Mesenchymal stem cell (in vitro differentiated cells and primary cell): ENCODE measurements at regions not wholly inside any gene's neighbourhood (a gene's known extent, or its start where the extent isn't known, plus 50 kb on each side); places are given as distances from the start of the nearest gene placed in this dataset.

ENCODE experiments used
- DNase-seq: peaks from one replicate; pipeline ENCODE4 v3.0.0-alpha.2; 2013
- H2AFZ ChIP-seq: one replicate; pipeline ENCODE4 v1.6.1; 2013; ENCODE audit warnings: low read depth, mild to moderate bottlenecking, control low read depth, inconsistent platforms, low read length, moderate library complexity
- H2AK5ac ChIP-seq: 2 replicates; pipeline ENCODE4 v1.6.1; 2013; ENCODE audit warnings: low read length, moderate library complexity, mild to moderate bottlenecking, inconsistent platforms; ENCODE audit not compliant: severe bottlenecking
- H2BK120ac ChIP-seq: one replicate; pipeline ENCODE4 v1.6.1; 2013; ENCODE audit warnings: low read depth, mild to moderate bottlenecking, inconsistent platforms, low read length, moderate library complexity
- H2BK12ac ChIP-seq, 2 experiments: one replicate each; pipeline ENCODE4 v1.6.1; 2013; ENCODE audit warnings: inconsistent platforms in 2 of 2, low read length in 2 of 2, mild to moderate bottlenecking in 2 of 2, moderate library complexity in 2 of 2, control low read depth in 1 of 2
- H2BK15ac ChIP-seq: one replicate; pipeline ENCODE4 v1.6.1; 2013; ENCODE audit warnings: mild to moderate bottlenecking, low read depth, inconsistent platforms; ENCODE audit not compliant: poor library complexity, severe bottlenecking
- H2BK5ac ChIP-seq: 2 replicates; pipeline ENCODE4 v1.6.1; 2013; ENCODE audit warnings: low read depth, mild to moderate bottlenecking, low read length, control low read depth, inconsistent platforms; ENCODE audit not compliant: poor library complexity, severe bottlenecking
- H3K14ac ChIP-seq, 2 experiments: one replicate each; pipeline ENCODE4 v1.6.1; 2013; ENCODE audit warnings: inconsistent platforms in 2 of 2, low read length in 2 of 2, control low read depth in 1 of 2, mild to moderate bottlenecking in 1 of 2, moderate library complexity in 1 of 2
- H3K18ac ChIP-seq, 2 experiments: one replicate each; pipeline ENCODE4 v1.6.1; 2013; ENCODE audit warnings: inconsistent platforms in 2 of 2, low read length in 2 of 2, control low read depth in 1 of 2, low read depth in 1 of 2, mild to moderate bottlenecking in 1 of 2
- H3K23ac ChIP-seq, 2 experiments: one replicate each; pipeline ENCODE4 v1.6.1; 2013; ENCODE audit warnings: inconsistent platforms in 2 of 2, low read length in 2 of 2, mild to moderate bottlenecking in 2 of 2, moderate library complexity in 2 of 2, control low read depth in 1 of 2
- H3K27ac ChIP-seq: 2 replicates; pipeline ENCODE4 v1.5.1; 2013; ENCODE audit warnings: mild to moderate bottlenecking, moderate library complexity, low read length, control low read depth, inconsistent platforms; ENCODE audit not compliant: poor library complexity, severe bottlenecking
- H3K27me3 ChIP-seq, 2 experiments: 2 replicates each; pipeline versions ENCODE4 v1.6.1 to v1.7.0; 2013; ENCODE audit warnings: low read length in 2 of 2, mild to moderate bottlenecking in 2 of 2, moderate library complexity in 2 of 2, control low read depth in 1 of 2, inconsistent platforms in 1 of 2; ENCODE audit not compliant: control insufficient read depth in 1 of 2, insufficient read depth in 1 of 2
- H3K36me3 ChIP-seq, 2 experiments: 2 replicates each; pipeline versions ENCODE4 v1.6.1 to v1.7.0; 2013; ENCODE audit warnings: low read length in 2 of 2, control low read depth in 1 of 2, inconsistent platforms in 1 of 2, low read depth in 1 of 2, mild to moderate bottlenecking in 1 of 2; ENCODE audit not compliant: insufficient read depth in 2 of 2, control insufficient read depth in 1 of 2
- H3K4ac ChIP-seq, 2 experiments: one replicate each; pipeline ENCODE4 v1.6.1; 2013; ENCODE audit warnings: inconsistent platforms in 2 of 2, low read length in 2 of 2, mild to moderate bottlenecking in 2 of 2, moderate library complexity in 2 of 2, control low read depth in 1 of 2, low read depth in 1 of 2
- H3K4me1 ChIP-seq: 2 replicates; pipeline ENCODE4 v1.6.1; 2013; ENCODE audit warnings: low read depth, low read length, control low read depth; ENCODE audit not compliant: control insufficient read depth, insufficient read depth
- H3K4me2 ChIP-seq: 2 replicates; pipeline ENCODE4 v1.6.1; 2013; ENCODE audit warnings: low read length, mild to moderate bottlenecking, inconsistent platforms; ENCODE audit not compliant: poor library complexity, severe bottlenecking
- H3K4me3 ChIP-seq, 2 experiments: 2 replicates each; pipeline versions ENCODE4 v1.5.1 to v1.7.0; 2013; ENCODE audit warnings: low read length in 2 of 2, mild to moderate bottlenecking in 2 of 2, control low read depth in 1 of 2, low read depth in 1 of 2; ENCODE audit not compliant: insufficient read depth in 1 of 2
- H3K79me1 ChIP-seq: replicated peaks from 2 replicates; pipeline ENCODE4 v1.6.1; 2013; ENCODE audit warnings: mild to moderate bottlenecking, control low read depth, low read length, inconsistent platforms; ENCODE audit not compliant: poor library complexity, severe bottlenecking
- H3K9ac ChIP-seq: 2 replicates; pipeline ENCODE4 v1.7.0; 2013; ENCODE audit warnings: mild to moderate bottlenecking, low read length, moderate library complexity
- H3K9me3 ChIP-seq: 2 replicates; pipeline ENCODE4 v1.7.0; 2013; ENCODE audit warnings: mild to moderate bottlenecking, low read length; ENCODE audit not compliant: control insufficient read depth
- H4K8ac ChIP-seq: one replicate; pipeline ENCODE4 v1.6.1; 2013; ENCODE audit warnings: inconsistent platforms, mild to moderate bottlenecking, low read length, moderate library complexity
- H4K91ac ChIP-seq: one replicate; pipeline ENCODE4 v1.6.1; 2013; ENCODE audit warnings: mild to moderate bottlenecking, low read length, inconsistent platforms
- whole genome bisulfite sequencing: methylation state at CpG from one replicate; pipeline ENCODE4 v1.1.7; 2013; ENCODE audit warnings: mixed read lengths; 5-methylcytosine and 5-hydroxymethylcytosine counted together

GRCh38 chr3:104835376-104835775 lies 531.3 kb upstream of the ALCAM start:
- no peaks in the 10 kb centered on the region for H3K27me3 ChIP-seq
- H2BK12ac ChIP-seq = no peak overlapping the region
- no peak overlapping the region for H2AFZ ChIP-seq
- H3K9me3 ChIP-seq = no peaks in the 10 kb centered on the region
- H2AK5ac ChIP-seq = no peak overlapping the region
- no peak overlapping the region for H3K27ac ChIP-seq
- H2BK5ac ChIP-seq = no peak overlapping the region
- H3K18ac ChIP-seq = no peak overlapping the region
- H4K91ac ChIP-seq = no peak overlapping the region
- H3K79me1 ChIP-seq = no peaks in the 10 kb centered on the region
- no peak overlapping the region for H3K9ac ChIP-seq
- no peak overlapping the region for H2BK120ac ChIP-seq
- no peaks in the 10 kb centered on the region for H3K36me3 ChIP-seq
- no peak overlapping the region for H3K4me2 ChIP-seq
- no peak overlapping the region for H3K23ac ChIP-seq
- H3K4ac ChIP-seq = no peak overlapping the region
- no peaks in the 10 kb centered on the region for H3K4me1 ChIP-seq
- H3K14ac ChIP-seq = no peak overlapping the region
- DNase-seq = no peak
- H3K4me3 ChIP-seq = no peak overlapping the region
- no peak overlapping the region for H4K8ac ChIP-seq
- H2BK15ac ChIP-seq = no peak overlapping the region
- 90% methylated on average over 1 of the region's 1 CpG for WGBS

- Histone ChIP-seq H3K27me3 (no peaks in the 10 kb centered on the region), H3K9ac (no peak overlapping the region), H3K27ac (no peak overlapping the region), H3K4me3 (no peak overlapping the region), H2BK12ac (no peak overlapping the region), H3K79me1 (no peaks in the 10 kb centered on the region), H4K8ac (no peak overlapping the region), H3K18ac (no peak overlapping the region), H2BK5ac (no peak overlapping the region), H2BK120ac (no peak overlapping the region), H4K91ac (no peak overlapping the region), H3K23ac (no peak overlapping the region), H3K4me2 (no peak overlapping the region), H2AFZ (no peak overlapping the region), H3K14ac (no peak overlapping the region), H3K4ac (no peak overlapping the region), H3K9me3 (peaks cover 7% of the 10 kb centered on the region), H2AK5ac (no peak overlapping the region), H3K4me1 (no peaks in the 10 kb centered on the region), H2BK15ac (no peak overlapping the region), H3K36me3 (no peaks in the 10 kb centered on the region)
- DNase-seq = no peak
- WGBS = no CpG with 5 or more reads among the region's 2 CpGs
These were observed 520.4 kb upstream of the ALCAM start for GRCh38 chr3:104846270-104846669.

DNA sequence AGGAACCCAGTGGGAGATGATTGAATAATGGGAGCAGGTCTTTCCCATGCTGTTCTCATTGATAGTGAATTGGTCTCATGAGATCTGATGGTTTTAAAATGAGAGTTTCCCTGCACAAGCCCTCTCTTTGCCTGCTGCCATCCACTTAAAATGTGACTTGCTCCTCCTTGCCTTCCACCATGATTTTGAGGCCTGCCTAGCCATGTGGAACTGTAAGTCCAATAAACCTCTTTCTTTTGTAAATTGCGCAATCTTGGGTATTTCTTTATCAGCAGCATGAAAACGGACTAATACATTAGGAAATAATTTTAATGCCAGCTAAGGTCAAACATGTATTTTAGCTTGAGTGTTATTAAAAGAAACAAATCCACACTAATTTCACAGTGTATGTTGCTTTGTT lies 517.6 kb upstream of the ALCAM start:
- DNase-seq = no peak
- Histone ChIP-seq H3K4ac (no peak overlapping the region), H2AK5ac (no peak overlapping the region), H2AFZ (no peak overlapping the region), H2BK120ac (no peak overlapping the region), H2BK5ac (no peak overlapping the region), H3K4me2 (no peak overlapping the region), H3K36me3 (no peaks in the 10 kb centered on the region), H3K14ac (no peak overlapping the region), H3K4me1 (no peaks in the 10 kb centered on the region), H3K27ac (no peak overlapping the region), H4K8ac (no peak overlapping the region), H2BK15ac (no peak overlapping the region), H3K79me1 (no peaks in the 10 kb centered on the region), H3K9ac (no peak overlapping the region), H4K91ac (no peak overlapping the region), H3K4me3 (no peak overlapping the region), H2BK12ac (no peak overlapping the region), H3K18ac (no peak overlapping the region), H3K9me3 (peaks cover 10% of the 10 kb centered on the region), H3K27me3 (no peaks in the 10 kb centered on the region), H3K23ac (no peak overlapping the region)
- WGBS = no CpG with 5 or more reads among the region's 2 CpGs

- WGBS = no CpG with 5 or more reads among the region's 2 CpGs
These were observed 512.2 kb upstream of the ALCAM start for GRCh38 chr3:104854468-104854867.

More at GRCh38 chr3:104854468-104854867, 512.2 kb upstream of the ALCAM start:
- H4K8ac ChIP-seq = no peak overlapping the region
- H3K4ac ChIP-seq = no peak overlapping the region
- H3K14ac ChIP-seq = no peak overlapping the region
- H3K9ac ChIP-seq = no peak overlapping the region
- H2BK15ac ChIP-seq = no peak overlapping the region
- no peak overlapping the region for H2AK5ac ChIP-seq
- H3K4me2 ChIP-seq = no peak overlapping the region
- no peaks in the 10 kb centered on the region for H3K79me1 ChIP-seq
- no peak overlapping the region for H3K18ac ChIP-seq
- H3K4me3 ChIP-seq = no peak overlapping the region
- H2BK12ac ChIP-seq = no peak overlapping the region
- no peak overlapping the region for H3K23ac ChIP-seq
- no peak overlapping the region for H2BK5ac ChIP-seq
- no peak overlapping the region for H2AFZ ChIP-seq
- H3K27me3 ChIP-seq = no peaks in the 10 kb centered on the region
- H2BK120ac ChIP-seq = no peak overlapping the region
- no peak overlapping the region for H3K27ac ChIP-seq
- no peaks in the 10 kb centered on the region for H3K36me3 ChIP-seq
- no peaks in the 10 kb centered on the region for H3K4me1 ChIP-seq
- no peak for DNase-seq
- H3K9me3 ChIP-seq = peaks cover 5% of the 10 kb centered on the region
- no peak overlapping the region for H4K91ac ChIP-seq
